ENCODE measurements at regions not wholly inside any gene's neighbourhood (a gene's known extent, or its start where the extent isn't known, plus 50 kb on each side); places are given as distances from the start of the nearest gene placed in this dataset.

DNA sequence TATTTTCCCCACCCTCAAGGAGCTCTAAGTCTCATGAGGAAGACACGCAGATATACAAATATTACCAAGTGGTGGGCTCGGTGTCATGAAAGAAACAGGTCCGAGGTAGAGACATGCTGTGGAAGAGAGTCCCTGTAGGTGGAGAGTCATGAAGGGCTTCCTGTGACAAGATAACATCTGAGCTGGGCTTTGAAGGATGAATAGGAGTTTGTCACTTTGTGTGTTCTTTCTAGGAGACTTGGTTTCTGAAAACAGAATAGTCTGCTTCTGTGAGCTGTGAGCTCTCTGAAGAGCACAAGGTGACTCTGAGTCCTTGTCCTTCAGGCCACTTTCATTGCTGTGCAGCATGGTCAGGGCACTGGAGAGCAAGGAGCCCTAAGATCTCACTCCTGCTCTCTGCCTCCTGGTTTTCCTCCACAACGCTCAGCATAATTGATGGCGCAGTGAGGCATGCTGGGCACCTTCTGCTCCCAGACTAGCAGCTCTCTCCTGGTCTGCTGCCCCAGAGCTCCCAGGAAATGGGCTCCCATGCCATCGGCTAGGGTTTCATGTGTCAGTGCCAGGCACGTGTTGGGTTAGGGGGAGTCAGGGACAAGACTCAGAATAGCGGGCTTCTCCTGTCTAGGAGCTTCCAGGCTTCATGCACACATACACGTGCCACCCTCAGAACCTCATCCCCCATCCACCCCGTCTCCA, 209.9 kb upstream of the CSF3R start:
- no peak for TF ChIP-seq EZH2 (optimal IDR thresholded peaks at IDR 0.05; ENCODE audit: low read depth, low read length)
- TF ChIP-seq, protein P1, sequence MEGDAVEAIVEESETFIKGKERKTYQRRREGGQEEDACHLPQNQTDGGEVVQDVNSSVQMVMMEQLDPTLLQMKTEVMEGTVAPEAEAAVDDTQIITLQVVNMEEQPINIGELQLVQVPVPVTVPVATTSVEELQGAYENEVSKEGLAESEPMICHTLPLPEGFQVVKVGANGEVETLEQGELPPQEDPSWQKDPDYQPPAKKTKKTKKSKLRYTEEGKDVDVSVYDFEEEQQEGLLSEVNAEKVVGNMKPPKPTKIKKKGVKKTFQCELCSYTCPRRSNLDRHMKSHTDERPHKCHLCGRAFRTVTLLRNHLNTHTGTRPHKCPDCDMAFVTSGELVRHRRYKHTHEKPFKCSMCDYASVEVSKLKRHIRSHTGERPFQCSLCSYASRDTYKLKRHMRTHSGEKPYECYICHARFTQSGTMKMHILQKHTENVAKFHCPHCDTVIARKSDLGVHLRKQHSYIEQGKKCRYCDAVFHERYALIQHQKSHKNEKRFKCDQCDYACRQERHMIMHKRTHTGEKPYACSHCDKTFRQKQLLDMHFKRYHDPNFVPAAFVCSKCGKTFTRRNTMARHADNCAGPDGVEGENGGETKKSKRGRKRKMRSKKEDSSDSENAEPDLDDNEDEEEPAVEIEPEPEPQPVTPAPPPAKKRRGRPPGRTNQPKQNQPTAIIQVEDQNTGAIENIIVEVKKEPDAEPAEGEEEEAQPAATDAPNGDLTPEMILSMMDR (IDR thresholded peaks at IDR 0.05; ENCODE audit: low read length), result no peak
- TF ChIP-seq EZH2phosphoT487 (IDR thresholded peaks at IDR 0.05; ENCODE audit: low read length), result no peak
